ENCODE measurements at regions not wholly inside any gene's neighbourhood (a gene's known extent, or its start where the extent isn't known, plus 50 kb on each side); places are given as distances from the start of the nearest gene placed in this dataset.

- TF ChIP-seq POLR2AphosphoS5 (IDR thresholded peaks at IDR 0.05; ENCODE audit: borderline replicate concordance, low read depth, low read length), result no peak
- TF ChIP-seq EZH2 (IDR thresholded peaks at IDR 0.05), result no peak
- no peak for TF ChIP-seq FOXP2 (optimal IDR thresholded peaks at IDR 0.05; ENCODE audit: control extremely low read depth, extremely low read length, insufficient read depth)
Observed at GRCh38 chr1:198846556-198846955, 207.7 kb downstream of the PTPRC start.

Measured in SK-N-MC (cell line).